Upper lobe of left lung (tissue), 6 donors: ENCODE measurements at regions not wholly inside any gene's neighbourhood (a gene's known extent, or its start where the extent isn't known, plus 50 kb on each side); places are given as distances from the start of the nearest gene placed in this dataset.

Experiments used
- ATAC-seq, 2 donors: fragments of 200-7000 bp; cut with Tn5 transposase; one replicate each; pipeline ENCODE4 v1.9.1; 2022; ENCODE audit warnings: mild to moderate bottlenecking in 2 of 2, moderate library complexity in 2 of 2; ENCODE audit not compliant: low FRiP score in 2 of 2
- DNase-seq, 2 donors: peaks; one replicate each; pipeline ENCODE4 v3.0.0-alpha.2; 2019 to 2020
- H3K27ac ChIP-seq, 4 donors: fragments of 200-600 bp; sonication (generic); one replicate each; pipeline ENCODE4 v1.5.1; 2016 to 2019
- H3K27me3 ChIP-seq, 4 donors: fragments of 200-600 bp; sonication (generic); one replicate each; pipeline ENCODE4 v1.5.1; 2017 to 2019
- H3K36me3 ChIP-seq, 4 donors: fragments of 200-600 bp; sonication (generic); one replicate each; pipeline ENCODE4 v1.5.1; 2016 to 2019
- H3K4me1 ChIP-seq, 4 donors: fragments of 200-600 bp; sonication (generic); one replicate each; pipeline ENCODE4 v1.5.1; 2018 to 2019
- H3K4me3 ChIP-seq, 4 donors: fragments of 200-600 bp; sonication (generic); one replicate each; pipeline ENCODE4 v1.5.1; 2017 to 2019; ENCODE audit warnings: mild to moderate bottlenecking in 2 of 4, moderate library complexity in 1 of 4
- H3K9me3 ChIP-seq, 4 donors: fragments of 200-600 bp; sonication (generic); one replicate each; pipeline ENCODE4 v1.5.1; 2018 to 2019
- EP300 ChIP-seq, 4 donors: sonication (generic); formaldehyde crosslinking; IDR thresholded peaks; one replicate each; pipeline ENCODE4 v1.5.1; 2017; ENCODE audit warnings: antibody characterized with exemption in 4 of 4, control low read depth in 2 of 4
- POLR2A ChIP-seq, 4 donors: fragments of 450-650 bp; IDR thresholded peaks; one replicate each; pipeline ENCODE4 v1.5.1; 2016 to 2017; ENCODE audit warnings: antibody characterized with exemption in 4 of 4, mild to moderate bottlenecking in 2 of 4
- POLR2AphosphoS5 ChIP-seq, 2 donors: sonication (generic); formaldehyde crosslinking; IDR thresholded peaks; one replicate each; pipeline ENCODE4 v1.5.1; 2017; ENCODE audit warnings: antibody characterized with exemption in 2 of 2
- WGBS, 2 donors: methylation state at CpG; one replicate each; pipeline ENCODE4 v1.1.5; 2017 to 2018; 5-methylcytosine and 5-hydroxymethylcytosine counted together
- TF ChIP-seq, protein P1 (sequence below), 6 experiments: fragments of 450-650 bp in 4 of 6; fragments of 200-600 bp in 2 of 6; sonication (generic) in 2 of 6; IDR thresholded peaks; one replicate each; pipeline ENCODE4 v1.5.1; 2016 to 2019; ENCODE audit warnings: antibody characterized with exemption in 6 of 6
- donor health status: DM: no; HTN: no; CAD: no; lungs with moderate emphysema.
- donor health status: DM: no; HTN: yes; CAD: no; lungs with severe emphysema.

DNA sequence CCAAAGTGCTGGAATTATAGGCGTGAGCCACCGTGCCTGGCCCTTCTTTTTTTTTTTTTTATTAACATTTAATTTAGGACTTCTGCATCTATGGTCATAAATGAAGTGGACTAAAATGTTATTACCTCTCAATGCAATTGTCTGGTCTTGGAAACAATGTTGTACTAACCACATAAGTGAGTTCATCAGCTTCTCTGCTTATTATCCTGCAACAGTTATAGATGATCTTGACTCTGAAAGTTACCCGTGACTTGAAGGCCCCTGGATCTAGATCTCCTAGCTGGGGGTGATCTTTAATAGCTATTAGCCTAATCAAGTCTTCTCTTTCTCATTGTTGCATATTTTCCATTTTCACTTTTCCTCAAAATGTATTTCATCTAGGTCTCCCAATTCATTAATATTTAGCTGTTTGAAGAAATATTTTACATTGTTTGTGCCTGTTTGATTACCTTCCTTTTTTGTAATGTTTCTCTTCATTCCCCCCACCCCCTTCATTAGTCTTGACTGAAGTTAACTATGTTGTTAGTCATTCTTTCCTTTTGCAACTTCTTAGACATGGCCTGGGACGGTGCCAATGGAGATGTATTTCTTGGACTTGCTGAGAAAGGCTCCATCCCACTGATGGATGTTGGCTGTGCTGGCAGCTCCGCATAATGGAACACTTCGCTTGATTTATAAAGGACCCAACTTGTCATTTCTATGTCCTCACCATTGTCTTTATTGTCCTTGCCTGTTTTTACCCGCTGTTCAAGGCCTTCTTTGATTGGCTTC, 141.6 kb upstream of the RIOK3 start:
- no peaks in the 10 kb centered on the region for H3K36me3 ChIP-seq
- H3K27ac ChIP-seq, result no peak overlapping the region
- DNase-seq, result peak in 1 of 2 donors; percentile 28

DNA sequence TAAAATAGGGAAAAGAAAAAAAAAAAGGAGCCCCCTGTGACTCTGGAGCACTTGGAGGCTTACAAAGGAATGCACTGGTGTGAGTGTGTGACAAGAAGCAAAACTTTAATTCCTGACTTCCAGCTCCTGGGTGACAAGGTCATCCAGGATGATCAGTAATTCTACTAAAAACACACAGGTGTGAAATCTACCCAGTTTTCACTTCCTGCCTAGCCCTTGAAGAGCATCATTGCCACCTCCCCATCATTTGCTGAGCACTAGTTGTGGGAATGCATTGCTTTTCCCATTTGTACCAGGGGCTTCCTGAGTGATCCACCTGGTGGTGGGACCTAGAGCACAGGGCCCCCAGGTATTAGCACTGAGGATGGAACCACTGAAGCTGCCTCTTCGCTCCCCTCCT, 139.7 kb upstream of the RIOK3 start:
- H3K9me3 ChIP-seq, result no peaks in the 10 kb centered on the region
- WGBS, 2 donors, result 100% methylated on average over 1 of the region's 1 CpG
- H3K4me1 ChIP-seq, result peaks cover 0 to 9% (median 7%) of the 10 kb centered on the region in 4 donors
- DNase-seq (no peak), ATAC-seq (no peak)
- no peak overlapping the region for H3K4me3 ChIP-seq
- H3K36me3 ChIP-seq, result no peaks in the 10 kb centered on the region
- no peaks in the 10 kb centered on the region for H3K27me3 ChIP-seq
- no peak overlapping the region for H3K27ac ChIP-seq
- no peak for TF ChIP-seq POLR2AphosphoS5 (IDR thresholded peaks at IDR 0.05)
- TF ChIP-seq EP300 (IDR thresholded peaks at IDR 0.05), result no peak
- no peak for TF ChIP-seq POLR2A (IDR thresholded peaks at IDR 0.05)
- TF ChIP-seq, protein P1, sequence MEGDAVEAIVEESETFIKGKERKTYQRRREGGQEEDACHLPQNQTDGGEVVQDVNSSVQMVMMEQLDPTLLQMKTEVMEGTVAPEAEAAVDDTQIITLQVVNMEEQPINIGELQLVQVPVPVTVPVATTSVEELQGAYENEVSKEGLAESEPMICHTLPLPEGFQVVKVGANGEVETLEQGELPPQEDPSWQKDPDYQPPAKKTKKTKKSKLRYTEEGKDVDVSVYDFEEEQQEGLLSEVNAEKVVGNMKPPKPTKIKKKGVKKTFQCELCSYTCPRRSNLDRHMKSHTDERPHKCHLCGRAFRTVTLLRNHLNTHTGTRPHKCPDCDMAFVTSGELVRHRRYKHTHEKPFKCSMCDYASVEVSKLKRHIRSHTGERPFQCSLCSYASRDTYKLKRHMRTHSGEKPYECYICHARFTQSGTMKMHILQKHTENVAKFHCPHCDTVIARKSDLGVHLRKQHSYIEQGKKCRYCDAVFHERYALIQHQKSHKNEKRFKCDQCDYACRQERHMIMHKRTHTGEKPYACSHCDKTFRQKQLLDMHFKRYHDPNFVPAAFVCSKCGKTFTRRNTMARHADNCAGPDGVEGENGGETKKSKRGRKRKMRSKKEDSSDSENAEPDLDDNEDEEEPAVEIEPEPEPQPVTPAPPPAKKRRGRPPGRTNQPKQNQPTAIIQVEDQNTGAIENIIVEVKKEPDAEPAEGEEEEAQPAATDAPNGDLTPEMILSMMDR (IDR thresholded peaks at IDR 0.05), result no peak

More for the DNA sequence above, 141.6 kb upstream of the RIOK3 start:
- ATAC-seq, result peak in 1 of 2 donors; percentile 14
- Histone ChIP-seq H3K9me3 (no peaks in the 10 kb centered on the region), H3K4me3 (no peak overlapping the region), H3K27me3 (no peaks in the 10 kb centered on the region), H3K4me1 (peaks cover 8 to 13% (median 12%) of the 10 kb centered on the region in 4 donors)
- TF ChIP-seq POLR2AphosphoS5 (IDR thresholded peaks at IDR 0.05) (no peak), EP300 (IDR thresholded peaks at IDR 0.05) (no peak), POLR2A (IDR thresholded peaks at IDR 0.05) (no peak)
- TF ChIP-seq, protein P1 (IDR thresholded peaks at IDR 0.05), result no peak
- 83 to 91% methylated on average over 7 of the region's 7 CpGs for WGBS, 2 donors

DNA sequence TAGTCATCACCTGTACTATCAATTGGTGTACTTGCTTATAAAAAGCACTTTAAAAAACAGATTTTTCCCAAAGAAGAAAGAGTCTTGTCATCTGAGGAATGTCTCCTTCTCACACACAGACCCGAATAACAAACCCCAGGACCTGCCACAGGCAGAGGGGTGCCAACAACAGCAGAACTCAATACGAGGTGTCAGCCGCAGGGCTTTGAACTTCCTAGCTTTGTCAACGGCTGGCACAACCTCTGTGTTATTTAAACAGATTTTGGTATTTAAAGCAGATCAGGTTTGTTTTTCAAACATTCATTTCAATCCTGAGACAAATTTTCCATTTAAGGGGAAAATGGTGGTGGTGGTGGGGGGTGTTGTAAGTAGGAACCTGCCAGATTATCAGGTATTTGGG, 138.4 kb upstream of the RIOK3 start:
- no peak for ATAC-seq
- WGBS, 2 donors, result 82 to 84% methylated on average over 4 of the region's 4 CpGs

DNA sequence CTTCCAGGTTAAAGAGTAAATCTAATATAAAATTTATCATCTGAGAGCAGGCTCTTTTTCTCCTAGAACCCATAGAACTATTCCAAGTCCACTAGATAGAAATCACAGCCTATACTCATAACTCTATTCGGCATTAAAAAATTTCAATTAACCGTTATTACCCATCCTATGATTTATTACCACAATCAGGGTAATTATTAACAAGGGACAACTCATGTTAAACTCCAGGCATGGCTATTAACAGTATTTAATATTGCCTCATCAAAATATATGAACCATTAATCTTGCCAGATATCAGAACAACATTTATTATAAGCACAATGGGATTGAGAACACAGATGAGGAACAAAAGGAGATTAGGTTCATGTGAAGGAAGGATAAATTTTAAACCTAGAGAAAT, 136.8 kb upstream of the RIOK3 start:
- Histone ChIP-seq H3K4me3 (no peak overlapping the region), H3K27me3 (no peaks in the 10 kb centered on the region), H3K36me3 (no peaks in the 10 kb centered on the region), H3K27ac (no peak overlapping the region), H3K4me1 (peaks cover 0 to 9% (median 7%) of the 10 kb centered on the region in 4 donors), H3K9me3 (no peaks in the 10 kb centered on the region)
- WGBS, 2 donors, result 90 to 95% methylated on average over 2 of the region's 2 CpGs
- ATAC-seq (no peak), DNase-seq (no peak)
- TF ChIP-seq, protein P1 (IDR thresholded peaks at IDR 0.05), result no peak
- TF ChIP-seq POLR2AphosphoS5 (IDR thresholded peaks at IDR 0.05) (no peak), EP300 (IDR thresholded peaks at IDR 0.05) (no peak), POLR2A (IDR thresholded peaks at IDR 0.05) (no peak)

More for the DNA sequence above, 138.4 kb upstream of the RIOK3 start:
- no peak overlapping the region for H3K27ac ChIP-seq
- no peaks in the 10 kb centered on the region for H3K36me3 ChIP-seq
- DNase-seq, result no peak
- H3K4me1 ChIP-seq, result peaks cover 0 to 9% (median 7%) of the 10 kb centered on the region in 4 donors
- H3K4me3 ChIP-seq, result no peak overlapping the region
- TF ChIP-seq POLR2AphosphoS5 (IDR thresholded peaks at IDR 0.05) (no peak), POLR2A (IDR thresholded peaks at IDR 0.05) (no peak)
- TF ChIP-seq, protein P1 (IDR thresholded peaks at IDR 0.05), result no peak
- H3K27me3 ChIP-seq, result no peaks in the 10 kb centered on the region
- no peaks in the 10 kb centered on the region for H3K9me3 ChIP-seq

DNA sequence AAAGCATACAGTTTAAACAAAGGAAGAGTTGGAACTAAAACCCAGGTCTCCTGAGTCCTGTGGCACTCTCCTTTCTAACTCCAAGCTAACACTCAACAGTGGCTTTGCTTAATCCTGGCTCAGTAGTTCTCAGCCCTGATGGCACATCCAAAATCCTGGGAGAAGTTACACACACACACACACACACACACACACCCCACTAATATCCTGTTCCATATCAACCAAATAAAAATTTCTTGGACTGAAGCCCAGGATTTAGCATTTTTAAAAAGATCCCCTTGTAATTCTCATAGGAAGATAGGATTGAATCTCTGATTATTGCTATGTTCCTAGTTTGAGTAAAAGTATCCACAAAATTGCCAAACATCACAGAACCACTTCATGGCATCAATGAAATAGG, 136.1 kb upstream of the RIOK3 start:
- Histone ChIP-seq H3K27ac (no peak overlapping the region), H3K4me3 (no peak overlapping the region), H3K27me3 (no peaks in the 10 kb centered on the region), H3K36me3 (no peaks in the 10 kb centered on the region), H3K9me3 (no peaks in the 10 kb centered on the region), H3K4me1 (peaks cover 0 to 8% (median 6%) of the 10 kb centered on the region in 4 donors)
- no peak for TF ChIP-seq POLR2A (IDR thresholded peaks at IDR 0.05)
- no peak for TF ChIP-seq POLR2AphosphoS5 (IDR thresholded peaks at IDR 0.05)
- TF ChIP-seq EP300 (IDR thresholded peaks at IDR 0.05), result no peak
- TF ChIP-seq, protein P1 (IDR thresholded peaks at IDR 0.05), result no peak
- DNase-seq (no peak), ATAC-seq (no peak)
